Progenitor cell of endocrine pancreas (in vitro differentiated cells): ENCODE measurements at regions not wholly inside any gene's neighbourhood (a gene's known extent, or its start where the extent isn't known, plus 50 kb on each side); places are given as distances from the start of the nearest gene placed in this dataset.

Experiments
- DNase-seq: peaks from one replicate; pipeline ENCODE4 v3.0.0; 2021; ENCODE audit warnings: low spot score; ENCODE audit not compliant: unreplicated experiment
- H3K27ac Mint-ChIP-seq: 2 replicates; pipeline ENCODE4 v1.8.0; 2021; ENCODE audit warnings: mild to moderate bottlenecking, moderate library complexity, mixed read lengths
- H3K27me3 Mint-ChIP-seq: 2 replicates; pipeline ENCODE4 v1.8.0; 2021; ENCODE audit warnings: mixed read lengths
- H3K36me3 Mint-ChIP-seq: 2 replicates; pipeline ENCODE4 v1.8.0; 2022; ENCODE audit warnings: mixed read lengths; ENCODE audit not compliant: insufficient read depth
- H3K4me1 Mint-ChIP-seq: 2 replicates; pipeline ENCODE4 v1.8.0; 2021; ENCODE audit warnings: low read depth, mixed read lengths
- H3K4me3 Mint-ChIP-seq: 2 replicates; pipeline ENCODE4 v1.8.0; 2021; ENCODE audit warnings: low read depth, mild to moderate bottlenecking, moderate library complexity, mixed read lengths
- H3K9me3 Mint-ChIP-seq: 2 replicates; pipeline ENCODE4 v1.8.0; 2021; ENCODE audit warnings: low read depth, mixed read lengths
- CTCF ChIP-seq: fragments of 200-600 bp; sonication (generic); IDR thresholded peaks from one replicate; pipeline ENCODE4 v1.5.0; 2021; ENCODE audit warnings: antibody characterized with exemption, mild to moderate bottlenecking; ENCODE audit not compliant: unreplicated experiment

GRCh38 chrX:99698451-99698850 is 711.6 kb downstream of the PCDH19 start:
- no peak overlapping the region for H3K27ac Mint-ChIP-seq
- no peak for DNase-seq
- no peak overlapping the region for H3K4me3 Mint-ChIP-seq
- peaks cover 9% of the 10 kb centered on the region for H3K4me1 Mint-ChIP-seq
- no peak for TF ChIP-seq CTCF
- no peaks in the 10 kb centered on the region for H3K27me3 Mint-ChIP-seq
- no peaks in the 10 kb centered on the region for H3K36me3 Mint-ChIP-seq
- no peaks in the 10 kb centered on the region for H3K9me3 Mint-ChIP-seq

- DNase-seq = no peak
- no peak for TF ChIP-seq CTCF
- no peaks in the 10 kb centered on the region for H3K4me1 Mint-ChIP-seq
- H3K9me3 Mint-ChIP-seq = no peaks in the 10 kb centered on the region
- H3K27me3 Mint-ChIP-seq = no peaks in the 10 kb centered on the region
- H3K36me3 Mint-ChIP-seq = no peaks in the 10 kb centered on the region
- no peak overlapping the region for H3K27ac Mint-ChIP-seq
- H3K4me3 Mint-ChIP-seq = no peak overlapping the region
Observed at GRCh38 chrX:99663136-99663535, 746.9 kb downstream of the PCDH19 start.

GRCh38 chrX:99654188-99654587 is 755.9 kb downstream of the PCDH19 start:
- Mint-ChIP-seq H3K27ac (no peak overlapping the region), H3K4me3 (no peak overlapping the region), H3K27me3 (no peaks in the 10 kb centered on the region), H3K4me1 (no peaks in the 10 kb centered on the region), H3K36me3 (no peaks in the 10 kb centered on the region), H3K9me3 (no peaks in the 10 kb centered on the region)
- TF ChIP-seq CTCF = no peak
- DNase-seq = no peak

GRCh38 chrX:99653352-99653751 is 756.7 kb downstream of the PCDH19 start:
- no peak overlapping the region for H3K27ac Mint-ChIP-seq
- H3K9me3 Mint-ChIP-seq = no peaks in the 10 kb centered on the region
- H3K36me3 Mint-ChIP-seq = no peaks in the 10 kb centered on the region
- no peak for DNase-seq
- H3K27me3 Mint-ChIP-seq = no peaks in the 10 kb centered on the region
- TF ChIP-seq CTCF = no peak
- no peak overlapping the region for H3K4me3 Mint-ChIP-seq
- no peaks in the 10 kb centered on the region for H3K4me1 Mint-ChIP-seq

- H3K27ac Mint-ChIP-seq = no peak overlapping the region
Observed at GRCh38 chrX:99613041-99613440, 797.0 kb downstream of the PCDH19 start.

More at GRCh38 chrX:99613041-99613440, 797.0 kb downstream of the PCDH19 start:
- no peaks in the 10 kb centered on the region for H3K27me3 Mint-ChIP-seq
- no peaks in the 10 kb centered on the region for H3K36me3 Mint-ChIP-seq
- H3K4me1 Mint-ChIP-seq = no peaks in the 10 kb centered on the region
- no peak for DNase-seq
- no peak for TF ChIP-seq CTCF
- H3K4me3 Mint-ChIP-seq = no peak overlapping the region
- H3K9me3 Mint-ChIP-seq = no peaks in the 10 kb centered on the region
